CD4-positive, alpha-beta T cell treated with Interleukin-17A for 4 hours (primary cell): ENCODE measurements at regions not wholly inside any gene's neighbourhood (a gene's known extent, or its start where the extent isn't known, plus 50 kb on each side); places are given as distances from the start of the nearest gene placed in this dataset.
"Not testable (repeated sequence)": the region's sequence is repeated elsewhere in the genome, so short reads cannot be mapped to it uniquely, and the experiment has no call there.

Experiments
- DNase-seq: peaks from one replicate; pipeline ENCODE4 v3.0.0-alpha.2; 2020; ENCODE audit warnings: mixed read lengths

DNA sequence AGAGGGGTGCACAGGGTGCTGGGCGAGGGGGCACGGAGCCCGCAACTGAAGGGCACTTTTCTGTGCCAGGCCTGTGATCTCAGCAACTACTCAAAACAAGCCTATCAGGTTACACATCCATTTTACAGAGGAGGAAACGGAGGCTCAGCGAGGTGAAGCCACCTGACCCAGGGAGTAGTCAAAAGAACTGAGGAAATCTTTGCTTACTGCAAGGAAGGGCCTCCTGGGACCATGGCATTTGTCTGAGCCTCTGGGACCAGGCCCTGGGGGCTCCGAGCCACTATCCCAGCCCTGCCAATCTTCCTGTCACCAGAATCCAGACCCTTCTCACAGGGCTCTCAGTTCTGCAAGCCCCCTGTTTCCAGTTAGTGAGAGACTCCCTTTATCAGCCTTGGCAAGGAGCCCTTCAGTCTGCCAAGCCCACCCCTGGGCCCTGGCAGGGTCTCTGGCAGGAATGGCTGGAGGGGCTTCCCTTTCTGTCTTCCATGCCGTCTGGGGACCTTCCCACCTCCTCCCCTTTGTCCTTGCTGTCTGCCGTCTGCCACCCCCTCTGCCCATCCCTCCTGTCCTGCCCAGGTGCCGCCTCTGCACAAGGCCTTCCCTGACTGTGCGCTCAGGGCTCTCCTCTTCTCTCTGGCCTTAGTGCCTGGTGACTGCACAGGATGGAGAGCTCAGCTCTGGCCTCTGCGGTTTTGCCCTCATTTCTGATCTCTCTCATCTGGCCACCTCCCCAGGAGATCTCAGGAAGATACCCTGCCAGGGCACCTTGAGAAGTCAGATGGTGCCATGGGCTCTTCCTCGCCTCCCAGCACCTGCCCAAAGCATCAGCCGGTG lies 194.7 kb upstream of the GLI2 start:
- no peak for DNase-seq

DNA sequence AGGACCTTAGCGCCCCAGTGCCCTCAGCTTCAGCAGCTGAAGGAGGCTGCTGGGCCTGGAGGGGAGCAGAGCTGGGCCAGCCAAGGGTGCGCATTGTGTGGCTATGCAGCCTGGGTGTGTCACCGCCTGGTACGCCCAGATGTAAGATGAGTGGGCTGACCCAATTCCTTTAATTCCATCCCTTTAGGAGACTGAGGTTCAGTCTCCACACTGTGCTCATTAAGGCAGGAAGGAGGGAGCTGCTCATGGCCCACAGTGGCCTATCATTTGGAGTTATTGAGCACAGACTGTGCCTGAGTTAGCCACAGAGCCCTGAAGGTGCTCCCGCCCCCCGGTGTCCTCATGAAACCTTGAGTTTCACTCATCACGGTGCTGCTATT lies 194.1 kb upstream of the GLI2 start:
- no peak for DNase-seq

DNA sequence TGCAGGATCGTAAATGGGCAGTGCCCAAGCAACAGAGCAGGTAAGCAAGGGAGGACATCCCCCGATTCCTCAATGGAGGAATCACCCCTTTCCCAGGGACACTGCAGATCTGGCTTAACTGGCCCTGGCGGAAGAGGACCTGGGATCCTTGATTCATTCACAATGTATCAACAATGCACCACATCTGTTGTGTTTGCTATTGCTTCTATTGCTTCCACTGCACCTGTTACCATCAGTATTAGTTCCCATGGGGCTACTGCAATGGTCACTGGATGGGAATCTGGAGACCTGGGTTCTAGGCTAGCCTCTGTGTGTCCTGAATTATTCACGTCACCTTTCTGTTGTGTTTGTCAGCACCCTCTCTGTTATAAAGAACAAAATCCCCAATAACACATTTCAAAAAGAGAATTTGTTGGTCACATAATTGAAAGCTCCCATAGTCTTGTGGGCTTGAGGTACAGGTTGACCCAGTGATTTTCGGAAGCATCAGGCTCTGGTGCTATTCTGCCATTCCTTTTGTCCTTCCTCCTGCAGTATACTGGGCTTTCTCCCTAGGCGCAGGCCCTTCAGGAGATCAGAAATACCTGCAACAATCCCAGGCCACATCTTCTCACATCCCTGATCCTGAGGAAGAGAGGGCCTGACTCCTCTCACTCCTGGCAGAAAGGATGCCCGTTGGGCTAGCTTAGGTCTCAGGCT lies 193.5 kb upstream of the GLI2 start:
- no peak for DNase-seq

DNA sequence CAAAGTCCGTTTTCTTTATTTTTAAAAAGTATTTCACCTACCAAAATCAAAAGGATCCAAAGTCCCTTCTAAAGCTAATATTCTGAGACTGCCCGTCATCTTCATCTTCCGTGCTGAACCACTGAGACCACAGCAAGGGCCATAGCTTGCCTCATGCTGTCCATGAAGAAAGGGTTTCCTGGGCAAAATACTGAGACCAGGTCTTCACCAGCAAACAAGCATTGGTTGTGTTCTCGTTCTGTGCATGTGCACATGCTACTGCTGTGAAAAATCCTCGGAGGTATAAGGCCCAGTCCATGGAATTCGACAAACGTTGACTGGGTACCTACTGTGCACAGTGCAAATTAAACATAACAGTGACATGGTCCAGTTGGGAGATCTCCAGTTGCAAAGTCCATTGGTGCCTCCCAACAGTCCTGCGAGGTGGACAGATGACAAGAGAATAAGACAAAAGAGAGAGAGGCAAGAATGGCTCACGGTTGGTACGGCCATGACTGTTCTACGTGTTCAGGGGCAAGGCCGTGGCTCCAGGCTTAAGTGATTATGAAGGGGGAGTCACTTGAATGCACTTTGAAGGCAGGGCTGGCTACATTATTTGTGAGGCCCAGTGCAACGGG lies 192.6 kb upstream of the GLI2 start:
- no peak for DNase-seq

DNA sequence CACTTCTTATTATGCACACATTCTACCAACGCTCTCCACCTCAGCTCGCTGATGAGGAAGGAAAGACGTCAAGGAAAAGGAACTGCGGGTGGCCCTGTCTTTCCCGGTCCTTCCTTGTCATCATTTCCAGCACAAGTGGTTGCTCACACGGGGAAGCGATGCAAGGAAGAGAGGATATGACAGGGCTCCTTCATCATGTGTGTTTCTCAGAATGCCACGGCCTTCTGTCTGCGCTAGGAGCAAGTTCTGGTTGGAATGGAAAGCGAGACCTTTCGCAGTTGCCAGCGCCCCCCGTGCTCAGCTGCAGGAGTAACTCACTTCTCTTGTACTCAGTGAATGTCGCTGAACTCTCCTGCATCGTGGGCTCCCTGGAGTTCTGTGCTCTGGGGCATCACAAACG lies 191.8 kb upstream of the GLI2 start:
- DNase-seq, result no peak

DNA sequence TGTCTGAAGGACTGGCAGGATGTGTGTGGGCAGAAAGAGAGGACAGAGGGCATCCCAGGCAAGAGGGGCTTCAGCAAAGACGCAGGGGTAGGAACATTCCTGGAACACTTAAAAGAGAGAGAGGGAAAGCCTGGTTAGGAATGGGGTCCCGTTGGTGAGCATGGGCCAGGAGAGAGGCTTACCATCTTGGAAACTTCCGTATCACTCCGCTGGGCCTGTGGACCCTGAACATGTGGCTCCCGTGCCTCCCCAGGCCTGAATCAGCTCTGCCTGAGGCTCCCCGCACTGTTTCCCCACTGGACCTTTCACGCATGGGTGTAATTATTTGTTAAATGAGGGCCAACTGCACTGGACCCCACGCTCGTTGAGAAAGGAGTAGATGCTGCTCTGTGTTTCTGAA lies 191.1 kb upstream of the GLI2 start:
- DNase-seq, result no peak

DNA sequence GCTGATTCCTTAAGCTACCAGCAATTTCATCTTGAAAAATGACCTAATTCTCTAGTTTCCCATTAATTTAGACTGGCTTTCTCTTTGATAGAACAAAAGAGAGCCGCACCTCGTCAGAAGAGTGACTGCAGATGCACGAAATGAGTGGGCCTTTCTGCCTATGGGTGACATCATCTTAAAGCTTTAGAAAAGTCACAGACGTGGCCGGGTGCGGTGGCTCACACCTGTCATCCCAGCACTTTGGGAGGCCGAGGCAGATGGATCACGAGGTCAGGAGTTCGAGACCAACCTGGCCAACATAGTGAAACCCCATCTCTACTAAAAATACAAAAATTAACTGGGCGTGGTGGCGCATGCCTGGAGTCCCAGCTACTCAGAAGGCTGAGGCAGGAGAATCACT lies 190.7 kb upstream of the GLI2 start:
- DNase-seq, result not testable (repeated sequence)

DNA sequence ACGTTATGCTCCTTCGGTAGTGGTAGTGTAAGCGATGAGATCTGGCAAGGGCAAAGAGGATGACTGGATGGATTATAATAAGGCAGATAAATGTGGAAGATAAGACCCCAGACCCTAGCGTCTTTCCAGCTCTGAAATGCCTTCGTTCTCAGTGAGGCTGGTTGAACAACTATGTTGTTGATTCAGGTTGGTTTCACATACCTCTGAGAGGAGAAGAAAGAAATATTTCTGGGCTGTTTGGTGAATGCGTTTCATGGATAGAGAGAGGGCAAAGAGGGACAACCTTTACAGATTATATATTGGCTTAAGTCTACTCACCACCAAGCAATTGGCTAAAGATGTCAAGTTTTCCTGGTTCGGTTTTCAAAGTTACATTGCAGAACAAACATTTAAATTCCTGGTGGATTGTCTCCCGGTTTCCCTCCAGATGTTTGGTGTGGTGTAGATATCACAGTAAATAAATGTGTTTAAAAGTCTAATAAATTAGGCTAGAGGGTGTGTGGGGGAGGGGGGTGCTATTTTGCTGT lies 190.1 kb upstream of the GLI2 start:
- no peak for DNase-seq

DNA sequence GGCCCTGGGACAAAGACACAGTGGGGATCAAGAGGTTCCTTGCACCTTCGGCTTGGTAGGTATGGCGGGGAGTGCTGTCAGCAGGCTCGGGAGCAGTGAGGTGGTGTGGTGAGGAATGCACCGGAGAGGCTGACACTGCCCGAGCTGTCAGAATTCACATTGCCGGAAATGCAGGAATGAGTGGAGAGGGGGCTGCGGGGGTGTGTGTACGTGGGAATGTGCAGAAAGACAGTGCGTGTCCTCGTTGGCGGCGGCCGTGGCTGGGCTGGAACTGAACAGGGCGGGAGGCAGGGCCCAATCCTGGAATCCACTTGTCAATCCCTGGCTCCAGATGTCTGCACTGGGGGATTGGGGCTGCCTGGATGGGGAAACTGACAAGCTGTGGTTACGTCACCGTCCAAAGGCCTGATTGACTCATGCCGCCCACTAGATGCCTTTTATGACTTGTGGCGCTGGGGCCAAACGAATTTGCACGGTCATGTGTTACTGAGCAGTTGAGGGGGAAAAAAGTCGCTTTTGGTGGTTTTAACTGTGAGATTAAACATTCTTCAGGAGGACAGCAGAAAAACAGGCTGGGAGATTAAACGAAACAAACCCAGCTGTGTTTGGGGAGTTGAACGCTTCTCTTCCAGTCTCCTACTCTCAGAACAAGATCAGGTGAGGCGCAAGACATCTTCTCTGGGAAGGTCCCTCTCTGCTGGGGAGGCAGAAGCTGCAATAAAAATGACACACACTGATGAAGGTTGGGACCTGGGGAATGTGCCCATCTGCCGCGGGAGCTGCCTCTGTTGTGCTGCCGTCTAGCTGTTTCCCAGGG lies 189.4 kb upstream of the GLI2 start:
- no peak for DNase-seq

DNA sequence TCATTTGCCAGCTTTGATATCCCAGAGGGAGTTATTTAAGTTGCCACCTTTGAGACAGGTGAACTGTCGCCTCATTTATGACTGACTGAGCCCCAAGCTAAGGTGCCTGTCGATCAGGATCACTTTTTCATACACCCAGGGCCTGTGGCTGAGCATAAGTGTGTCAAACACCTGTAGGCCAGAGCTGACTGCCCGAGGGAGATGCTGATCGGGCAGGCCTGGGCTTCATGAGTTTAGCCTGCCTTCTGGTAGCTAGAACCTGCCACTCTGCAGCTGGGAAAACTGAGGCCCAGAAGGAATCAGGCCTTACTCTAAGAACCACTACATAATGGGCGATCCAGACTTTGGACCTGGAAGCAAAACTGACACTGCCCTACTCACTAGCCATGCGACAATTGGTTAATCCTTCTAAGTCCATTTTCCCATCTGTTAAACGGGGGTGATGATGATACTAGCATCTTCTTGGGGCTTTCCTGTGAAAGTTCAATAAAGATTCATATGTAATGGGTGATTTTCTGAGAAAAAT lies 188.7 kb upstream of the GLI2 start:
- DNase-seq, result no peak

DNA sequence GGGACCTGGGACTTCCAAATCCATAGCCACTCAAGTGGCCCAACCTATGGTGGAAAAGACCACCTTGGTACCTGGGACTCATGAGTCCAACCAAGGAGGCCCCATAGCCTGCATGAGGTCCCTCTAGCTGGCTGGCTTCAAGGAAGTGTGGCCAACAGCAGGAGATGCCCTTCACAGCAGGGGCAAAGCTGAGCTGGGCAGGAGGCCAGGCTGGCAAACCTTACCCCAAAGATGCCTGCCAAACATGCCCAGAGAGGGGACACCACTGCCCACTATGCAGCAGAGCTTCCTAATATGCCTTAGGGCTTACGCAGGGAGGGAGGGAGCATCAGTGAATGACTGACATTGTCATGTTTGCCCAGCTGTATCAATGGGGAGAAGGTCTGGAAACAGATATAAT lies 188.0 kb upstream of the GLI2 start:
- DNase-seq, result no peak

DNA sequence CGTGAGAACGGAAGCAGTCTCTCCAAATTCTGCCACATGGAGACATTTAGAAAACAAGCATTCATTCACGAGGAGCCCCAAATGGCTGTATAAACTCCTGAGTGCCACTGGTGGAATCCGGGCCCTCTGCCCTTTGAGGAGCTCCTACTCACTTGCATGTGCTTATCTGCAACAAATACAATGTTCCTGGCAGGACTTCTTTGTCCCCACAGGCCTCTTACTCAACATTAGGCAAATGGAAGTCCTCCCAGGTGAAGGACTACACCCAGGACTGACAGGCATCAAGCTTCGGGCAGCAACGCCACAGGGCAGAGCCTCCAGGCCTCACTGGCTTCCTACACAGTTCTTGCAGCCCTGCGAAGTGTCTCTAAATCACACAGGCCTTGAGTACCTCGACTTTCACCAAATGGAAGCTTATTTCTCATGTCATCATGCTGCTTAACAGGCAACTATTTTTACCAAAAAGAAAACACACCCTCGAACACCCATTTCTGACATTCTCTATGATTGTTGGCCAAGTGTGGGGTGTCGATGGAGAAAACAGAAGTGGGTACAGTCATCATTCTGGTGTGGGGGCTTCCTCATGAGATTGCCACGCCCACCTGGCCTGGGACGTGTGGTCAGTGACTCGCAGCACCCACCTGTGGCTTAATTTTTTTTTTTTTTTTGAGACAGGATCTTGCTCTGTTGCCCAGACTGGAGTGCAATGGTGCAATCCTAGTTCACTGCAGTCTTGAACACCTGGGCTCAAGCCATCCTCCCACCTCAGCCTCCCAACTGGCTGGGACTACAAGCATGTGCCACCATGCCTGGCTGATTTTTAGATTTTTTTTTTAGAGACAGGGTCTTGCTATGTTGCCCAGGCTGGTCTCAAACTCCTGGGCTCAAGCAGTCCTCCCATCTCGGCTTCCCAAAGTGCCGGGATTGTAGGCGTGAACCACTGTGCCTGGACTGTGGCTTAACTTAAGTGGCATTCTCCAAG lies 186.8 kb upstream of the GLI2 start:
- DNase-seq, result no peak

DNA sequence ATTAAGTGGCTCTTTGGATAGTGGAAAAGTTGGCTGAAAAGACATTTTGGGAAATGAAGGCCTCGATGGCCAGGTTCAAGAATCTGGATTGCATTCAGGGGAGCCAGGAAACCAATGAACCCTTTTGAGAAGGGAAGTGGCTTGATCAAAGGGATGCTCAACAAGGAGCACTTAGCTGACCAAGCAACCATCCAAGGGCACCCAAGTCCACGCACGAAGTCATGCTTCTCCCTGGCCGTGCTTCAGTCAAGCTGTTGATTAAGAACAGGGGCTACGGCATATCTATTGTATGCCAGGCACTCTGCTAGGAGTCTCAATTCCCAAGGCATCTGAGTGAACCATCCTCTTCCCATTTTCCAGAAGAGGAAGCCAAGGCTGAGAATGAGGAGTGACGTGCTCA lies 185.8 kb upstream of the GLI2 start:
- DNase-seq, result no peak

DNA sequence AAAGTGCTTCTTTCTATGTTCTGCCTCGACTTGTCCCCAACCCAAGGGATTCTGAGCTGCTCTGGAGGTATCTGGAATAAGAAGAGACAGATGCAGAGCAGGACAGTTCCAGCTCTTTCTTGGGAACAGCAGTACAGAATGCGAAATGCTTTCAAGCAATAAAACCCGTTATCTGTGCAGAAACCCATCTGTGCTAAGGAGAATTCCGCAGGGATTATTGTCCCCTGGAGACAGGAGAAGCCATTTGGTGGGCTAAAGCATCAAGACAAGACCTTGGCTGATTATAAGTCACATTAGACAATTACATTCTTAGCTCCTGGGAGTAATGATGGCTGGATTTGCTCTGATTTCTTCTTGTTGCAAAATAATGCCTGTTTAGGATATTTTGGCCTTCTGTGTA lies 185.4 kb upstream of the GLI2 start:
- no peak for DNase-seq

DNA sequence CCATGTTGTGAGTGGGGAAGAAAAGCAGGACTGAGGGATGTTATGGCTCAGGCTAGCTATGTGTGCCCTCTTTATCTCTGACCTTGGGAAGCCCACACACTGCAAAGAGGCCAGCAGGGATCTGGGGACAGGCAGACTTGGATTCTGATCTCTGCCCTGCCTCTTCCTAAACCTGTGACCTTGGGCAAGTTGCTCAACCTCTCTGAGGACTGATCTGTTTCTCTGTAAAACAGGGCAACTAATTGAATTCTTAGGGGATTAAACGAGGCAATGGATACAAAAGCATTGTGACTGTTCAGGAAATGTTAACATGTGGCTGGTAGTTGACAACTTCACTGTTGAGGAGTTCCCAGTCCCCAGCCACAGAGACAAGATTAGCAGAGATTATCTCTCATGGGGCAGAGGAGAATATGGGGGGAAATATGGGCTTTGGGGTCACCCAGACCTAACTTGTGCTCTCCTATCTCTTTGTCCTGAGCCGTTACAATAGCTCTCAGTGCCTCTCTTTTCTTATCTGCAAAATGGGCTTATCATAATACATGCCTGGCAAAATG lies 184.7 kb upstream of the GLI2 start:
- DNase-seq, result no peak

DNA sequence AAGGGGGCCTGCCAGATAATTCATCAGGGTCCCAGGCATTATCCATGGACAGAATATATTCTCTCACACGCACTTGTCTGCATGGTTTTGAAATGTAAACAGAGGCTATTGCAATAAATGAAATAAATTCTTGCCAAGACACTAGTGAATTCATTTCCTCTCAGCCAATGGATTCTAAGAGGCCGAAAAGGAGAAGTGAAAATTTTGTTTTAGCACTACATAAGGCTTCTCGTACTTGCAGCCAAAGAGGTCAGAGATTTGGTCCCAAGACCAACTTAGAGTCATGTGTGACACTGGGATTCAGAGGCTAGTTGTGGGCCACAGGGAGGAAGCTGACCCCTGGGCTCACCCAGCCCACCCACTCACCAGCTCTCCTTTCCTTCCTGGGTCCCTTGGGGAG lies 184.1 kb upstream of the GLI2 start:
- DNase-seq, result no peak

DNA sequence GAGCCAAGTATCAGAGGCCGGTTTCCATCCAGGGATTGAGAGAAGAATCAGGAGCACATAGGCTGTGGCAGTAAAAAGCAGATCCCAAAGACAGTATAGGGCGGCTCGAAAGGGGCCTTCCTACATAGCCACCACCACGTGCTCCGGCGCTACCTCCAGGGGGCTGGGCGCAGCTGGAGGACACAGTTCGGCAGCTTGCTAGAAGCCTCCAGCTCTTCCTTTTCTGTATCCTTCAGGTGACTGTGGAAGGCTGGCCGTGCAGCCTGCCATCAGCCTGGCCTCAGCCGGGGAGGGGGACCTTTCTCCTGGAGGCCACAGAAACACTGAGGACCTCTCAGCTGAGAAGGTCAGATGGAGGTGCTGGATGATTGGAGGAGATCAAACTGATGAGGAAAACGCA lies 183.6 kb upstream of the GLI2 start:
- DNase-seq, result no peak

DNA sequence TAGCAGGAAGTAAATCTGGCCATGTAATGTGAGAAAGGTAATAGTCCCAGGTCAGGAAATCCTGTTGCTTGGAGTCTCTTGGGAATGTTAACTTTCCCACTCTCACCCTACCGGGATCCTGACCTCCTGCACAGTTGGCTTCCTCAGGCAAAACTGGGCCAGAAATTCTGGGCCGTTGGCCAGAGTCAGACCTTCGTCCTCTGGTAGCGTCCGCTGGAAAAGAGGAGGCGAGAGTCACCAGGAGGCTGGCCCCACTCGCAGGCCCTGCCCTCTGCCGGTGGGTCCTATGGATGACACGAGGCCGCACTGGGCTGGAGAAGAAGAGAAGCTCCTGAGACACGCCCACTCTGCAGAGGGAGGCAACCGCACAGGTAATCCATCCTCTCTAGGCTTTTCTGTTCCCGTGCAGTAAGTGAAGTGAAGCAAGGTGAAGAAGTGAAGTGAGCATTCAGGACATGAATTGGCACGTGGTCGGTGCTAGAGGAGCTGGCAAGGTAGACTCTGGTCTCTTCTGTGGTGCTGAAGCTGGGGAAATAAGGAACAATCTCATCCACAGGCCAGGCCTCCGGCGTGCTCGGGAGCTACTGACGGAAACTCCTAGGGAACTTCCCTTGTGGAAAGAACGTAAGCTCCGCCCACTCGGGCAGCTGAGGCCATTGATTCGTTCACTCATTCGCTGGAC lies 182.7 kb upstream of the GLI2 start:
- no peak for DNase-seq

DNA sequence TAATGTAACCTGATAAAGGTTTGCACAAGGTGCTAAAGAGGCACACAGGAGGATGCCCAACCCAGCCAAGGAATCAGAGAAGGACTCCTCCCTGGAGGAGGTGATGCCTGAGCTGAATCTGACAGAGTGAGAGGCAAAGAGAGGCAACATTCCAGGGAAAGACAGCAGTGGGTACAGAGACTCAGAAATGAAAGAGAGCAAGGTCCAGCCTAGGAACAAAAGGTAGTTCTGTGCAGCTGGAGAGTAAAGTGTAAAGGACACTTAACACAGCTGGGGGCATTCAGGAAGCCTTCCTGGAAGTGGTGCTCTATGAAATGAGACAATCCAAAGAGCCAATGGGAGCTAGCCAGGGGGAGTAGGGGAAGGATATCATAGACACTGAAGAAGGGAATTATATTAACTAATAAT lies 181.0 kb upstream of the GLI2 start:
- DNase-seq, result no peak

DNA sequence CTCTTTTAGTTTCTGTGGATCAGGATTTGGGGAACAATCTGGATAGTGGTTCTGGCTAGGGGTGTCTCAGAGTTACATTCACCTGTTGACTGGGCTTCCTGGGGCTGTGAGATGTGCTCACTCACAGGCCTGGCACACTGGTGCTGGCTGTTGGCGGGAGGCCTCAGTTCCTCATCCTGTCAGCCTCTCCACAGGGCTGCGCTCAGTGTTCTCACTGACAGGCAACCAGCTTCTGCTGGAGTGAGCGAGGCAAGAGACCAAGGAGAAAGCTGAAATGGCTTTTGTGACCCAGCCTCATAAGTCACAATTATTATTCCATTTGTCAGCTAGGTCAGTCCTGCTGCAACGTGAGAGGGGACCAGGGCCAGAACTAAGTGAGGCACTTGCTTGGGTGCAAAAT lies 180.6 kb upstream of the GLI2 start:
- DNase-seq, result no peak

DNA sequence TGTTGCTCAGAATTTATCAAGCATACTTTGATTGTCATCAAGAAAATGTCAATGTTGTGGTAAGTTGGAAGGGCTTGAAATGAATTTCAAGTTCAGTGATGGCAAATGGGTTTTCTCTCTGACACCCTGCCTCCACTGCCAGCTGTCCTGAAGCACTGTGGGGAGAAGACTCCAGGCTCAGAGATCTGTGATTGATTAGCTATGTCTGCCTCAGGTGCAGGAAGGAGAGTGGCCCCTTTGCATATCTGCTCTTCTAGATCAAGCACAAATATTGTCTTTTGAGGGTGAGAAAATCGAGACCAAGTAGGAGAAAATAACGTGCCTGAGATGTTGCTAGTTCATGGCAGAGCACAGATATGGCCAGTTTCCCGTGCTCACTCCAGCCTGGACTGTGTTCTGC lies 178.8 kb upstream of the GLI2 start:
- no peak for DNase-seq
